ENCODE measurements at regions not wholly inside any gene's neighbourhood (a gene's known extent, or its start where the extent isn't known, plus 50 kb on each side); places are given as distances from the start of the nearest gene placed in this dataset.

- no peaks in the 10 kb centered on the region for H3K9me3 ChIP-seq
- no peak overlapping the region for H3K4me3 ChIP-seq
- TF ChIP-seq POLR2A (IDR thresholded peaks at IDR 0.05) (no peak), POLR2AphosphoS5 (IDR thresholded peaks at IDR 0.05) (no peak), CTCF (IDR thresholded peaks at IDR 0.05) (no peak), EP300 (IDR thresholded peaks at IDR 0.05; ENCODE audit: low read depth) (no peak)
- H3K36me3 ChIP-seq: no peaks in the 10 kb centered on the region
- intact Hi-C loops (cut with DNase I; ENCODE audit: low total_unique reads): no loop called here
- H3K27me3 ChIP-seq: no peaks in the 10 kb centered on the region
- no peak for DNase-seq
- no peaks in the 10 kb centered on the region for H3K4me1 ChIP-seq
- WGBS, 2 donors (ENCODE audit: low coverage in 1 of 2): 14 to 26% methylated on average over 2 to 3 of the region's 3 CpGs
- H3K27ac ChIP-seq: no peak overlapping the region
- in situ Hi-C loops (cut with MboI; ENCODE audit: low pct_ligation_motif_present in 1 of 4, low pct_unique_long_range_greater_than_20kb in 1 of 4, low sequenced_read_pairs in 3 of 4): no loop called here
Observed at GRCh38 chr5:163760498-163760897, 255.1 kb downstream of the MAT2B start.

GRCh38 chr5:163766936-163767670 lies 261.7 kb downstream of the MAT2B start:
- Histone ChIP-seq H3K4me1 (no peaks in the 10 kb centered on the region), H3K27ac (no peak overlapping the region), H3K27me3 (no peaks in the 10 kb centered on the region), H3K36me3 (no peaks in the 10 kb centered on the region), H3K9me3 (no peaks in the 10 kb centered on the region), H3K4me3 (no peak overlapping the region)
- intact Hi-C loops (cut with DNase I; ENCODE audit: low total_unique reads): no loop called here
- in situ Hi-C loops (cut with MboI; ENCODE audit: low pct_ligation_motif_present in 1 of 4, low pct_unique_long_range_greater_than_20kb in 1 of 4, low sequenced_read_pairs in 3 of 4): no loop called here
- 68% methylated on average over 8 of the region's 8 CpGs for WGBS, 2 donors (ENCODE audit: low coverage in 1 of 2)
- no peak for DNase-seq
- TF ChIP-seq POLR2A (IDR thresholded peaks at IDR 0.05) (no peak), POLR2AphosphoS5 (IDR thresholded peaks at IDR 0.05) (no peak), EP300 (IDR thresholded peaks at IDR 0.05; ENCODE audit: low read depth) (no peak), CTCF (IDR thresholded peaks at IDR 0.05) (no peak)

GRCh38 chr5:163770625-163771024 lies 265.2 kb downstream of the MAT2B start:
- no peak for DNase-seq
- Histone ChIP-seq H3K27me3 (no peaks in the 10 kb centered on the region), H3K27ac (no peak overlapping the region), H3K4me1 (no peaks in the 10 kb centered on the region), H3K36me3 (no peaks in the 10 kb centered on the region), H3K9me3 (no peaks in the 10 kb centered on the region), H3K4me3 (no peak overlapping the region)
- intact Hi-C loops (cut with DNase I; ENCODE audit: low total_unique reads): no loop called here
- in situ Hi-C loops (cut with MboI; ENCODE audit: low pct_ligation_motif_present in 1 of 4, low pct_unique_long_range_greater_than_20kb in 1 of 4, low sequenced_read_pairs in 3 of 4): no loop called here
- TF ChIP-seq POLR2AphosphoS5 (IDR thresholded peaks at IDR 0.05): no peak
- TF ChIP-seq CTCF (IDR thresholded peaks at IDR 0.05): no peak
- no peak for TF ChIP-seq POLR2A (IDR thresholded peaks at IDR 0.05)
- TF ChIP-seq EP300 (IDR thresholded peaks at IDR 0.05; ENCODE audit: low read depth): no peak
- WGBS, 2 donors (ENCODE audit: low coverage in 1 of 2): 49 to 55% methylated on average over 2 of the region's 2 CpGs

GRCh38 chr5:163772241-163772640 lies 266.8 kb downstream of the MAT2B start:
- H3K9me3 ChIP-seq: no peaks in the 10 kb centered on the region
- H3K36me3 ChIP-seq: no peaks in the 10 kb centered on the region
- H3K27me3 ChIP-seq: no peaks in the 10 kb centered on the region
- intact Hi-C loops (cut with DNase I; ENCODE audit: low total_unique reads) (no loop called here), in situ Hi-C loops (cut with MboI; ENCODE audit: low pct_ligation_motif_present in 1 of 4, low pct_unique_long_range_greater_than_20kb in 1 of 4, low sequenced_read_pairs in 3 of 4) (no loop called here)
- 73 to 80% methylated on average over 1 of the region's 1 CpG for WGBS, 2 donors (ENCODE audit: low coverage in 1 of 2)
- H3K4me1 ChIP-seq: no peaks in the 10 kb centered on the region
- DNase-seq: no peak
- no peak overlapping the region for H3K27ac ChIP-seq
- no peak overlapping the region for H3K4me3 ChIP-seq
- TF ChIP-seq POLR2AphosphoS5 (IDR thresholded peaks at IDR 0.05) (no peak), POLR2A (IDR thresholded peaks at IDR 0.05) (no peak), EP300 (IDR thresholded peaks at IDR 0.05; ENCODE audit: low read depth) (no peak), CTCF (IDR thresholded peaks at IDR 0.05) (no peak)

All from transverse colon (tissue), 4 donors.